GM12873 (cell line): ENCODE measurements at regions not wholly inside any gene's neighbourhood (a gene's known extent, or its start where the extent isn't known, plus 50 kb on each side); places are given as distances from the start of the nearest gene placed in this dataset.

Source experiments
- CTCF ChIP-seq: IDR thresholded peaks from 2 replicates; pipeline ENCODE4 v1.5.1; 2012; ENCODE audit warnings: low read depth, mild to moderate bottlenecking, moderate library complexity, low read length, control low read depth; ENCODE audit not compliant: insufficient read depth; ENCODE audit errors: missing control alignments

- no peak for TF ChIP-seq CTCF
These were observed 146.4 kb downstream of the CHST1 start for GRCh38 chr11:45518833-45519535.

GRCh38 chr11:45518141-45518832 lies 147.1 kb downstream of the CHST1 start:
- TF ChIP-seq CTCF = no peak

- no peak for TF ChIP-seq CTCF
These were observed 148.2 kb downstream of the CHST1 start for GRCh38 chr11:45517171-45517770.

GRCh38 chr11:45513821-45514340 lies 151.5 kb downstream of the CHST1 start:
- no peak for TF ChIP-seq CTCF

GRCh38 chr11:45512471-45513148 lies 152.8 kb downstream of the CHST1 start:
- TF ChIP-seq CTCF = no peak

GRCh38 chr11:45511566-45511965 lies 153.9 kb downstream of the CHST1 start:
- TF ChIP-seq CTCF = no peak

GRCh38 chr11:45507916-45508315 lies 157.5 kb downstream of the CHST1 start:
- no peak for TF ChIP-seq CTCF
